ENCODE measurements at regions not wholly inside any gene's neighbourhood (a gene's known extent, or its start where the extent isn't known, plus 50 kb on each side); places are given as distances from the start of the nearest gene placed in this dataset.

DNA sequence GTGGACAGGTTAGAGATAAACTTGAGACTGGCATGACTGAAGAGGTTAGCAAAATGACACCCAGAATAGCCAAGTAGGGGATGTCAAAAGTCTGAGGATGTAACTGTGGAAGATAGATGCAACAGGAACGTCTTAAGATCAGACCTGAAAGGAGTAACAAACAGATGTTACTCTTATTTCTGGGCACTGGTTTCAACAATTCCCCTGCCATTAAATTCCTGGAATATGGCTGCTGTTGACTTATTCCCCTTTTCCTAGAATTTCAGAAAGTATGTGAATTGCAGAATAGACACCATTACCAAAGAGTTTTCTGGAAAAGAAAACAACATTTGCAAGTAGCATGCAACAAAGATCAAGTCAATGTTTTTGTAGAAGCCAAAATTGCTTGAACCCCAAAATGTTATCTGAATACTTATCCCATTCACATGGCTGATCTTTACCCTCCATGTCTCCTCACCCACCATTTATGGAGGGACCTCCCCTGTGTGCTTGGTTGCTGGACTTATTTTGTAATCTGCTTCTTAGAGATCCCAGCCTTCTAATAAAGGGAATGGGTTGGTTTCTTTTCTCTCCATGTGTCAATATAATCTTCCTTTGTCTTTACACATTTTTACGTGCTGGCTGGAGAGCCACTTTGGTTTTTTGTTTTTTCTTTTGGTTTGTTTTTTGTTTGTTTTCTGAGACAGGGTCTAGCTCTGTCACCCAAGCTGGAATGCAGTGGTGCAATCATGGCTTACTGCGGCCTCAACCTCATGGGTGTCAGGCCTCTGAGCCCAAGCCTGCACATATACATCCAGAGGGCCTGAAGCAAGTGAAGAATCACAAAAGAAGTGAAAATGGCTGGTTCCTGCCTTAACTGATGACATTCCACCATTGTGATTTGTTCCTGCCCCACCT lies 57.0 kb downstream of the BBS10 start (continued):
- TF ChIP-seq YEATS4 (CRISPR knock-in tag; IDR thresholded peaks at IDR 0.05; ENCODE audit: borderline replicate concordance) (no peak), SNAI1 (CRISPR knock-in tag; IDR thresholded peaks at IDR 0.05; ENCODE audit: borderline replicate concordance) (no peak), ZNF768 (CRISPR knock-in tag; IDR thresholded peaks at IDR 0.05) (no peak), PTBP1 (IDR thresholded peaks at IDR 0.05; ENCODE audit: low read depth, low read length, poor library complexity, severe bottlenecking) (no peak), ZKSCAN1 (IDR thresholded peaks at IDR 0.05; ENCODE audit: low read length) (no peak), CAMTA2 (CRISPR knock-in tag; IDR thresholded peaks at IDR 0.05; ENCODE audit: borderline replicate concordance) (no peak)
- TF ChIP-seq, protein P1, sequence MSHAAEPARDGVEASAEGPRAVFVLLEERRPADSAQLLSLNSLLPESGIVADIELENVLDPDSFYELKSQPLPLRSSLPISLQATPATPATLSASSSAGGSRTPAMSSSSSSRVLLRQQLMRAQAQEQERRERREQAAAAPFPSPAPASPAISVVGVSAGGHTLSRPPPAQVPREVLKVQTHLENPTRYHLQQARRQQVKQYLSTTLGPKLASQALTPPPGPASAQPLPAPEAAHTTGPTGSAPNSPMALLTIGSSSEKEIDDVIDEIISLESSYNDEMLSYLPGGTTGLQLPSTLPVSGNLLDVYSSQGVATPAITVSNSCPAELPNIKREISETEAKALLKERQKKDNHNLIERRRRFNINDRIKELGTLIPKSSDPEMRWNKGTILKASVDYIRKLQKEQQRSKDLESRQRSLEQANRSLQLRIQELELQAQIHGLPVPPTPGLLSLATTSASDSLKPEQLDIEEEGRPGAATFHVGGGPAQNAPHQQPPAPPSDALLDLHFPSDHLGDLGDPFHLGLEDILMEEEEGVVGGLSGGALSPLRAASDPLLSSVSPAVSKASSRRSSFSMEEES (CRISPR knock-in tag; IDR thresholded peaks at IDR 0.05): no peak
- TF ChIP-seq, protein P2, sequence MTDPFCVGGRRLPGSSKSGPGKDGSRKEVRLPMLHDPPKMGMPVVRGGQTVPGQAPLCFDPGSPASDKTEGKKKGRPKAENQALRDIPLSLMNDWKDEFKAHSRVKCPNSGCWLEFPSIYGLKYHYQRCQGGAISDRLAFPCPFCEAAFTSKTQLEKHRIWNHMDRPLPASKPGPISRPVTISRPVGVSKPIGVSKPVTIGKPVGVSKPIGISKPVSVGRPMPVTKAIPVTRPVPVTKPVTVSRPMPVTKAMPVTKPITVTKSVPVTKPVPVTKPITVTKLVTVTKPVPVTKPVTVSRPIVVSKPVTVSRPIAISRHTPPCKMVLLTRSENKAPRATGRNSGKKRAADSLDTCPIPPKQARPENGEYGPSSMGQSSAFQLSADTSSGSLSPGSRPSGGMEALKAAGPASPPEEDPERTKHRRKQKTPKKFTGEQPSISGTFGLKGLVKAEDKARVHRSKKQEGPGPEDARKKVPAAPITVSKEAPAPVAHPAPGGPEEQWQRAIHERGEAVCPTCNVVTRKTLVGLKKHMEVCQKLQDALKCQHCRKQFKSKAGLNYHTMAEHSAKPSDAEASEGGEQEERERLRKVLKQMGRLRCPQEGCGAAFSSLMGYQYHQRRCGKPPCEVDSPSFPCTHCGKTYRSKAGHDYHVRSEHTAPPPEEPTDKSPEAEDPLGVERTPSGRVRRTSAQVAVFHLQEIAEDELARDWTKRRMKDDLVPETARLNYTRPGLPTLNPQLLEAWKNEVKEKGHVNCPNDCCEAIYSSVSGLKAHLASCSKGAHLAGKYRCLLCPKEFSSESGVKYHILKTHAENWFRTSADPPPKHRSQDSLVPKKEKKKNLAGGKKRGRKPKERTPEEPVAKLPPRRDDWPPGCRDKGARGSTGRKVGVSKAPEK (CRISPR knock-in tag; IDR thresholded peaks at IDR 0.05; ENCODE audit: borderline replicate concordance): no peak
- TF ChIP-seq, protein P3, sequence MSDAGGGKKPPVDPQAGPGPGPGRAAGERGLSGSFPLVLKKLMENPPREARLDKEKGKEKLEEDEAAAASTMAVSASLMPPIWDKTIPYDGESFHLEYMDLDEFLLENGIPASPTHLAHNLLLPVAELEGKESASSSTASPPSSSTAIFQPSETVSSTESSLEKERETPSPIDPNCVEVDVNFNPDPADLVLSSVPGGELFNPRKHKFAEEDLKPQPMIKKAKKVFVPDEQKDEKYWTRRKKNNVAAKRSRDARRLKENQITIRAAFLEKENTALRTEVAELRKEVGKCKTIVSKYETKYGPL (CRISPR knock-in tag; IDR thresholded peaks at IDR 0.05): no peak
- TF ChIP-seq, protein P4, sequence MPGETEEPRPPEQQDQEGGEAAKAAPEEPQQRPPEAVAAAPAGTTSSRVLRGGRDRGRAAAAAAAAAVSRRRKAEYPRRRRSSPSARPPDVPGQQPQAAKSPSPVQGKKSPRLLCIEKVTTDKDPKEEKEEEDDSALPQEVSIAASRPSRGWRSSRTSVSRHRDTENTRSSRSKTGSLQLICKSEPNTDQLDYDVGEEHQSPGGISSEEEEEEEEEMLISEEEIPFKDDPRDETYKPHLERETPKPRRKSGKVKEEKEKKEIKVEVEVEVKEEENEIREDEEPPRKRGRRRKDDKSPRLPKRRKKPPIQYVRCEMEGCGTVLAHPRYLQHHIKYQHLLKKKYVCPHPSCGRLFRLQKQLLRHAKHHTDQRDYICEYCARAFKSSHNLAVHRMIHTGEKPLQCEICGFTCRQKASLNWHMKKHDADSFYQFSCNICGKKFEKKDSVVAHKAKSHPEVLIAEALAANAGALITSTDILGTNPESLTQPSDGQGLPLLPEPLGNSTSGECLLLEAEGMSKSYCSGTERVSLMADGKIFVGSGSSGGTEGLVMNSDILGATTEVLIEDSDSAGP (CRISPR knock-in tag; IDR thresholded peaks at IDR 0.05; ENCODE audit: borderline replicate concordance): no peak
